HepG2 (cell line): ENCODE measurements at regions not wholly inside any gene's neighbourhood (a gene's known extent, or its start where the extent isn't known, plus 50 kb on each side); places are given as distances from the start of the nearest gene placed in this dataset.

Experiments used
- ATAC-seq: fragments of 200-7000 bp; cut with Tn5 transposase; 3 replicates; pipeline ENCODE4 v1.9.1; 2020; ENCODE audit warnings: mild to moderate bottlenecking, moderate library complexity
- BruUV-seq: library from RNA; stranded (reverse); fragments of 400-500 nt; replicated peaks from 2 replicates; lab custom pipeline; 2021; lab: Mats Ljungman, UMichigan
- CTCF ChIA-PET: fragments of 300-600 bp; formaldehyde crosslinking; extraction: SDS; loops from one replicate; lab custom pipeline; 2021; ENCODE audit warnings: low total read pairs, inconsistent platforms, low intra/inter-chr PET ratio; lab: Yijun Ruan, JAX
- POLR2A ChIA-PET: fragments of 350-600 bp; sonication (Branson Sonifier 250); formaldehyde crosslinking; loops from one replicate; lab custom pipeline; 2020; ENCODE audit warnings: antibody characterized with exemption, inconsistent platforms; lab: Yijun Ruan, JAX
- DNase-seq: peaks from one replicate; pipeline ENCODE4 v3.0.0-alpha.2; 2015; ENCODE audit warnings: low spot score
- FAIRE-seq: peaks from 3 replicates; lab custom pipeline; 2011; peaks lifted over from hg19 to GRCh38; lab: Jason Lieb, UNC
- H2AFZ ChIP-seq: one replicate; pipeline ENCODE4 v1.6.1; 2011; ENCODE audit warnings: low read length, inconsistent platforms
- H3K27ac ChIP-seq: fragments of 300-600 bp; 3 replicates; pipeline ENCODE4 v1.8.0; 2011; ENCODE audit warnings: mixed run types, mild to moderate bottlenecking, mixed read lengths, low read length, inconsistent platforms; ENCODE audit not compliant: insufficient read depth; ENCODE audit errors: extremely low read length
- H3K27me3 ChIP-seq, 2 experiments: fragments of 200-600 bp in 1 of 2; 2 replicates in 1 of 2; 3 replicates in 1 of 2; pipeline versions ENCODE4 v1.6.0 to v1.8.0; 2011; ENCODE audit warnings: low read length in 2 of 2, mild to moderate bottlenecking in 2 of 2, moderate library complexity in 2 of 2, inconsistent platforms in 1 of 2; ENCODE audit not compliant: insufficient read depth in 2 of 2, control insufficient read depth in 1 of 2
- H3K36me3 ChIP-seq, 2 experiments: fragments of 200-600 bp in 1 of 2; replicated peaks in 1 of 2; 2 replicates in 1 of 2; 3 replicates in 1 of 2; pipeline versions ENCODE4 v1.5.1 to v1.8.0; 2011; ENCODE audit warnings: low read length in 2 of 2, inconsistent platforms in 1 of 2; ENCODE audit not compliant: insufficient read depth in 2 of 2, control insufficient read depth in 1 of 2
- H3K4me1 ChIP-seq: 2 replicates; pipeline ENCODE4 v1.5.1; 2012; ENCODE audit warnings: low read length, inconsistent platforms; ENCODE audit not compliant: insufficient read depth
- H3K4me2 ChIP-seq: 2 replicates; pipeline ENCODE4 v1.6.0; 2011; ENCODE audit warnings: low read depth, low read length, inconsistent platforms
- H3K4me3 ChIP-seq, 3 experiments: fragments of 200-600 bp in 1 of 3; sonication (generic), shearing (Covaris generic) in 1 of 3; replicated peaks in 1 of 3; 2 replicates each; pipeline ENCODE4 v1.5.1; 2011 to 2016; ENCODE audit warnings: low read length in 3 of 3, inconsistent platforms in 2 of 3, low read depth in 2 of 3, mild to moderate bottlenecking in 2 of 3, control low read depth in 1 of 3, mixed read lengths in 1 of 3; ENCODE audit not compliant: insufficient read depth in 1 of 3
- H3K79me2 ChIP-seq: one replicate; pipeline ENCODE4 v1.6.1; 2011; ENCODE audit warnings: low read length, inconsistent platforms; ENCODE audit not compliant: insufficient read depth
- H3K9ac ChIP-seq: 2 replicates; pipeline ENCODE4 v1.6.0; 2011; ENCODE audit warnings: mild to moderate bottlenecking, low read depth, low read length, inconsistent platforms; ENCODE audit not compliant: insufficient read depth
- H3K9me3 ChIP-seq: 2 replicates; pipeline ENCODE4 v1.5.1; 2012; ENCODE audit warnings: mild to moderate bottlenecking, low read length
- H4K20me1 ChIP-seq: 2 replicates; pipeline ENCODE4 v1.6.0; 2011; ENCODE audit warnings: inconsistent platforms, mild to moderate bottlenecking, low read length, moderate library complexity; ENCODE audit not compliant: insufficient read depth
- CBX5 ChIP-seq: sonication (generic); formaldehyde crosslinking; IDR thresholded peaks from 2 replicates; pipeline ENCODE4 v1.4.0; 2020; ENCODE audit warnings: missing genetic modification reagents, borderline replicate concordance
- DPF2 ChIP-seq: sonication (generic); formaldehyde crosslinking; IDR thresholded peaks from 2 replicates; pipeline ENCODE4 v1.4.0; 2020; ENCODE audit warnings: mild to moderate bottlenecking, low read depth, missing genetic modification reagents, borderline replicate concordance
- E2F1 ChIP-seq: sonication (generic); formaldehyde crosslinking; IDR thresholded peaks from 2 replicates; pipeline ENCODE4 v1.5.0; 2020; ENCODE audit warnings: missing genetic modification reagents
- PCBP1 ChIP-seq: fragments of 200-400 bp; formaldehyde crosslinking; IDR thresholded peaks from 2 replicates; pipeline ENCODE4 v1.6.1; 2017; ENCODE audit warnings: mild to moderate bottlenecking, low read depth, low read length, borderline replicate concordance
- TEF ChIP-seq: sonication (generic); formaldehyde crosslinking; IDR thresholded peaks from 2 replicates; pipeline ENCODE4 v1.5.0; 2020; ENCODE audit warnings: missing genetic modification reagents
- ZNF749 ChIP-seq: sonication (generic); formaldehyde crosslinking; IDR thresholded peaks from 2 replicates; pipeline ENCODE4 v1.8.0; 2022; ENCODE audit warnings: mild to moderate bottlenecking, missing genetic modification reagents, moderate library complexity, borderline replicate concordance
- ZNF788 ChIP-seq: sonication (generic); formaldehyde crosslinking; IDR thresholded peaks from 2 replicates; pipeline ENCODE4 v1.5.0; 2020; ENCODE audit warnings: mild to moderate bottlenecking, missing genetic modification reagents, borderline replicate concordance
- ZSCAN12 ChIP-seq: sonication (generic); formaldehyde crosslinking; IDR thresholded peaks from 2 replicates; pipeline ENCODE4 v1.9.0; 2021; ENCODE audit warnings: mild to moderate bottlenecking, missing genetic modification reagents
- WGBS: methylation state at CpG from one replicate; pipeline ENCODE4 v1.1.6; 2017; ENCODE audit warnings: low lambda C conversion rate; 5-methylcytosine and 5-hydroxymethylcytosine counted together
- in situ Hi-C: cut with HindIII; loops from 2 replicates; pipeline ENCODE4 v1.10.0; 2017; ENCODE audit warnings: low pct_unique_long_range_greater_than_20kb; ENCODE audit not compliant: extremely low pct_ligation_motif_present
- intact Hi-C: fragments of 100-400 bp; cut with micrococcal nuclease; formaldehyde crosslinking; loops from one replicate; pipeline ENCODE4 v1.10.0; 2022; ENCODE audit not compliant: unreplicated experiment

- Histone ChIP-seq H3K4me2 (no peak overlapping the region), H3K27me3 (no peaks in the 10 kb centered on the region), H3K9ac (no peak overlapping the region), H4K20me1 (no peaks in the 10 kb centered on the region), H3K27ac (no peak overlapping the region), H3K9me3 (no peaks in the 10 kb centered on the region), H3K79me2 (no peaks in the 10 kb centered on the region), H3K36me3 (no peaks in the 10 kb centered on the region), H3K4me1 (no peaks in the 10 kb centered on the region), H3K4me3 (no peak overlapping the region), H2AFZ (no peak overlapping the region)
- intact Hi-C loops, result no loop called here
- ChIA-PET POLR2A (no interaction called here), CTCF (no interaction called here)
- 0% methylated on average over 1 of the region's 1 CpG for WGBS
- TF ChIP-seq CBX5 (CRISPR knock-in tag) (no peak), ZNF788 (no peak), TEF (no peak), PCBP1 (no peak), DPF2 (no peak)
- no peak for FAIRE-seq
- ATAC-seq, result no peak
- BruUV-seq, result no TSS peak
- no peak for DNase-seq
- in situ Hi-C loops, result no loop called here
Observed at GRCh38 chr11:101745756-101746155, 161.9 kb upstream of the TRPC6 start.

- BruUV-seq, result no TSS peak
- H3K9ac ChIP-seq, result no peak overlapping the region
- DNase-seq, result no peak
- no peak overlapping the region for H3K27ac ChIP-seq
- in situ Hi-C loops, result no loop called here
- H3K9me3 ChIP-seq, result no peaks in the 10 kb centered on the region
- ChIA-PET POLR2A (no interaction called here), CTCF (no interaction called here)
- H3K4me2 ChIP-seq, result no peak overlapping the region
- H3K27me3 ChIP-seq, result no peaks in the 10 kb centered on the region
- no peak for FAIRE-seq
- H3K79me2 ChIP-seq, result no peaks in the 10 kb centered on the region
- H4K20me1 ChIP-seq, result no peaks in the 10 kb centered on the region
- H3K4me1 ChIP-seq, result no peaks in the 10 kb centered on the region
- no peak overlapping the region for H3K4me3 ChIP-seq
- no peak for ATAC-seq
- TF ChIP-seq ZNF749 (CRISPR knock-in tag) (no peak), E2F1 (no peak), ZSCAN12 (CRISPR knock-in tag) (no peak)
- H2AFZ ChIP-seq, result no peak overlapping the region
- intact Hi-C loops, result no loop called here
- H3K36me3 ChIP-seq, result no peaks in the 10 kb centered on the region
Observed at GRCh38 chr11:101743828-101744227, 160.0 kb upstream of the TRPC6 start.
